CD14-positive monocyte (primary cell): ENCODE measurements at regions not wholly inside any gene's neighbourhood (a gene's known extent, or its start where the extent isn't known, plus 50 kb on each side); places are given as distances from the start of the nearest gene placed in this dataset.

Source experiments
- DNase-seq, 3 donors: peaks; one replicate each; pipeline ENCODE4 v3.0.0-alpha.2; 2011 to 2022
- H2AFZ ChIP-seq: 2 replicates; pipeline ENCODE4 v1.6.0; 2012; ENCODE audit warnings: mild to moderate bottlenecking, low read depth, low read length, inconsistent platforms; ENCODE audit not compliant: insufficient read depth, poor library complexity, severe bottlenecking
- H3K27ac ChIP-seq, 2 donors: 1 replicate in 1 of 2; 2 replicates in 1 of 2; pipeline ENCODE4 v1.5.1; 2012 to 2013; ENCODE audit warnings: low read length in 2 of 2, control low read depth in 1 of 2, inconsistent platforms in 1 of 2, low read depth in 1 of 2, mild to moderate bottlenecking in 1 of 2
- H3K27me3 ChIP-seq, 2 donors: one replicate each; pipeline versions ENCODE4 v1.6.0 to v1.6.1; 2011 to 2013; ENCODE audit warnings: low read length in 2 of 2; ENCODE audit not compliant: control insufficient read depth in 2 of 2, insufficient read depth in 2 of 2
- H3K36me3 ChIP-seq, 2 donors: replicated peaks in 1 of 2; 1 replicate in 1 of 2; 2 replicates in 1 of 2; pipeline versions ENCODE4 v1.5.1 to v1.6.1; 2012 to 2013; ENCODE audit warnings: low read length in 2 of 2, control low read depth in 1 of 2, inconsistent platforms in 1 of 2, mild to moderate bottlenecking in 1 of 2; ENCODE audit not compliant: insufficient read depth in 2 of 2, control insufficient read depth in 1 of 2
- H3K4me1 ChIP-seq, 2 donors: 1 replicate in 1 of 2; 2 replicates in 1 of 2; pipeline versions ENCODE4 v1.5.1 to v1.6.1; 2012 to 2013; ENCODE audit warnings: low read length in 2 of 2, control low read depth in 1 of 2, inconsistent platforms in 1 of 2, mild to moderate bottlenecking in 1 of 2, moderate library complexity in 1 of 2; ENCODE audit not compliant: insufficient read depth in 2 of 2, control insufficient read depth in 1 of 2
- H3K4me2 ChIP-seq: replicated peaks from 2 replicates; pipeline ENCODE3; 2012; ENCODE audit warnings: low read length, moderate library complexity, mild to moderate bottlenecking; ENCODE audit not compliant: poor library complexity, severe bottlenecking; ENCODE audit errors: extremely low read depth
- H3K4me3 ChIP-seq, 3 experiments: fragments of 200-600 bp in 1 of 3; sonication (generic) in 1 of 3; replicated peaks in 1 of 3; 1 replicate in 2 of 3; 2 replicates in 1 of 3; pipeline ENCODE4 v1.5.1; 2011 to 2013; ENCODE audit warnings: low read length in 3 of 3, mild to moderate bottlenecking in 3 of 3, control low read depth in 2 of 3, low read depth in 2 of 3, inconsistent platforms in 1 of 3, moderate library complexity in 1 of 3
- H3K79me2 ChIP-seq: 2 replicates; pipeline ENCODE4 v1.6.0; 2012; ENCODE audit warnings: mild to moderate bottlenecking, control low read depth, inconsistent platforms, low read length, moderate library complexity; ENCODE audit not compliant: insufficient read depth
- H3K9ac ChIP-seq: 2 replicates; pipeline ENCODE4 v1.6.0; 2017; ENCODE audit warnings: low read length, mild to moderate bottlenecking; ENCODE audit not compliant: insufficient read depth, poor library complexity, severe bottlenecking
- H3K9me3 ChIP-seq, 2 donors: replicated peaks in 1 of 2; 1 replicate in 1 of 2; 2 replicates in 1 of 2; pipeline versions ENCODE4 v1.5.1 to v1.6.1; 2012 to 2013; ENCODE audit warnings: low read length in 2 of 2, control low read depth in 1 of 2; ENCODE audit not compliant: control insufficient read depth in 1 of 2, insufficient read depth in 1 of 2
- H4K20me1 ChIP-seq: 2 replicates; pipeline ENCODE4 v1.6.0; 2012; ENCODE audit warnings: mild to moderate bottlenecking, low read length, control low read depth, moderate library complexity; ENCODE audit not compliant: insufficient read depth
- H3K27ac Mint-ChIP-seq, 7 donors: one replicate each; pipeline ENCODE4 v1.8.0; 2020; ENCODE audit warnings: mild to moderate bottlenecking in 7 of 7, mixed read lengths in 7 of 7, moderate library complexity in 6 of 7, inconsistent platforms in 2 of 7
- H3K27me3 Mint-ChIP-seq, 3 donors: one replicate each; pipeline ENCODE4 v1.8.0; 2021 to 2022; ENCODE audit warnings: low read depth in 3 of 3, mild to moderate bottlenecking in 3 of 3, mixed read lengths in 3 of 3, moderate library complexity in 3 of 3, inconsistent platforms in 1 of 3
- H3K36me3 Mint-ChIP-seq, 2 donors: one replicate each; pipeline ENCODE4 v1.8.0; 2020; ENCODE audit warnings: mixed read lengths in 2 of 2, inconsistent platforms in 1 of 2, mild to moderate bottlenecking in 1 of 2
- H3K4me1 Mint-ChIP-seq: one replicate; pipeline ENCODE4 v1.8.0; 2020; ENCODE audit warnings: mild to moderate bottlenecking, mixed read lengths
- H3K4me3 Mint-ChIP-seq, 2 donors: one replicate each; pipeline ENCODE4 v1.8.0; 2020; ENCODE audit warnings: mild to moderate bottlenecking in 2 of 2, mixed read lengths in 2 of 2, moderate library complexity in 1 of 2
- H3K9me3 Mint-ChIP-seq, 7 donors: one replicate each; pipeline ENCODE4 v1.8.0; 2020 to 2022; ENCODE audit warnings: mixed read lengths in 7 of 7, mild to moderate bottlenecking in 6 of 7, moderate library complexity in 6 of 7, inconsistent platforms in 2 of 7
- WGBS: methylation state at CpG from one replicate; pipeline ENCODE4 v1.1.5; 2013; ENCODE audit warnings: missing lambda C conversion rate; ENCODE audit not compliant: insufficient coverage; 5-methylcytosine and 5-hydroxymethylcytosine counted together
- intact Hi-C, 2 donors: fragments of 100-400 bp; cut with micrococcal nuclease; formaldehyde crosslinking; loops; one replicate each; pipeline versions ENCODE4 v1.15.0 to v1.15.1; 2023
- TF ChIP-seq, protein P1 (sequence below): fragments of 200-600 bp; IDR thresholded peaks from one replicate; pipeline ENCODE4 v1.8.0; 2022; ENCODE audit warnings: antibody characterized with exemption, mild to moderate bottlenecking

DNA sequence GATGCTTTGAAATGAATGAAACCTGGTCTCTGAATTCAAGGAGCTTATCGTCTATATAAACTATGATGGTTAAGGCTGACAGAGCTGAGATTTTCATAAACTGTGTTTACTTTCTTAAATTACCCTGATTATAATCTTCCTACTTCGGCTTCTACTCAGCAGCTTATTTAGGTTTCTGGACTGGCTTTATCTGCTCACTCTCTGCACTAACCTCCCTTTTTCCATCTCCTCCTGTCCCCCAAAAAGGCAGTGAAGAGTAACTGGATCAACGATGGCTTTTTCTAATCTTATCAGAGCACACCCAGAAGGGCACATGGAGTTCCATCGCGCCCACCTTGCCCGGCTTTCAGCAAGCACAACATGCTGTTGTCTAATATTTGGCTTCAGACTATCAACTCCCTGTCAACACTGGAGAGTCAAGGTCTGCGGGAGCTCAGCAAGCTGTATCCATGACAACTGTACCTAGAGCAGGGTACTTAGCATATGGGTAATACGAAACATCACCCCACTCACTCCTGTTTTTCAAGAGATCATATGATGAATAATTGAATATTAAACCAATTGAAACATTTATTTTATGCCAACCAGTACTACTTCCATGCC, 417.3 kb downstream of the GABRB3 start:
- Histone ChIP-seq H4K20me1 (no peaks in the 10 kb centered on the region), H3K9me3 (peaks cover 3 to 22% of the 10 kb centered on the region in 2 donors), H3K79me2 (no peaks in the 10 kb centered on the region), H2AFZ (no peak overlapping the region), H3K4me3 (no peak overlapping the region), H3K27ac (no peak overlapping the region), H3K4me1 (no peaks in the 10 kb centered on the region), H3K27me3 (no peaks in the 10 kb centered on the region), H3K36me3 (no peaks in the 10 kb centered on the region), H3K4me2 (no peak overlapping the region), H3K9ac (no peak overlapping the region)
- peaks cover 4 to 19% (median 5%) of the 10 kb centered on the region in 7 donors for H3K9me3 Mint-ChIP-seq
- H3K27ac Mint-ChIP-seq: no peak overlapping the region
- H3K27me3 Mint-ChIP-seq: peaks cover 0 to 2% (median 2%) of the 10 kb centered on the region in 3 donors
- no peak for DNase-seq
- H3K4me1 Mint-ChIP-seq: no peaks in the 10 kb centered on the region
- WGBS: 90% methylated on average over 5 of the region's 8 CpGs
- H3K4me3 Mint-ChIP-seq: no peak overlapping the region
- TF ChIP-seq, protein P1, sequence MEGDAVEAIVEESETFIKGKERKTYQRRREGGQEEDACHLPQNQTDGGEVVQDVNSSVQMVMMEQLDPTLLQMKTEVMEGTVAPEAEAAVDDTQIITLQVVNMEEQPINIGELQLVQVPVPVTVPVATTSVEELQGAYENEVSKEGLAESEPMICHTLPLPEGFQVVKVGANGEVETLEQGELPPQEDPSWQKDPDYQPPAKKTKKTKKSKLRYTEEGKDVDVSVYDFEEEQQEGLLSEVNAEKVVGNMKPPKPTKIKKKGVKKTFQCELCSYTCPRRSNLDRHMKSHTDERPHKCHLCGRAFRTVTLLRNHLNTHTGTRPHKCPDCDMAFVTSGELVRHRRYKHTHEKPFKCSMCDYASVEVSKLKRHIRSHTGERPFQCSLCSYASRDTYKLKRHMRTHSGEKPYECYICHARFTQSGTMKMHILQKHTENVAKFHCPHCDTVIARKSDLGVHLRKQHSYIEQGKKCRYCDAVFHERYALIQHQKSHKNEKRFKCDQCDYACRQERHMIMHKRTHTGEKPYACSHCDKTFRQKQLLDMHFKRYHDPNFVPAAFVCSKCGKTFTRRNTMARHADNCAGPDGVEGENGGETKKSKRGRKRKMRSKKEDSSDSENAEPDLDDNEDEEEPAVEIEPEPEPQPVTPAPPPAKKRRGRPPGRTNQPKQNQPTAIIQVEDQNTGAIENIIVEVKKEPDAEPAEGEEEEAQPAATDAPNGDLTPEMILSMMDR: no peak
- no peaks in the 10 kb centered on the region for H3K36me3 Mint-ChIP-seq
- intact Hi-C loops: no loop called here

DNA sequence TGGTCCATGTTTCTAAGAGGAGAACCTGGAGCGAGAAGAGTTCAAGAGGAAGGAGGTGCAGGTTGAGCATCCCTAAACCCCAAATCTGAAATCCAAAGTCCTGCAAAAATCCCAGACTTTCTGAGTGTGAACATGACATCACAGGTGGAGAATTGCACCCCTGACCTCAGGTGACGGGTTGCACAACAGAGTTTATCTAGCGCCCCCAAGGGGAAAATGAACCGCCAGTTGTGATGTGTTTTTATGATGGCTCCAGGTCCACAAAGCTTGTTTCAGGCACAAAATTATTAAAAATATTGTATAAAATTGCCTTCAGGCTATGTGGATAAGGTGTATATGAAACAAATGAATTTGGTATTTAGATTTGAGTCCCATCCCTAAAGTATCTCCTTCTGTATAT, 420.0 kb downstream of the GABRB3 start:
- intact Hi-C loops: no loop called here
- TF ChIP-seq, protein P1: no peak
- H3K4me2 ChIP-seq: no peak overlapping the region
- H3K4me3 Mint-ChIP-seq: no peak overlapping the region
- H3K36me3 Mint-ChIP-seq: no peaks in the 10 kb centered on the region
- no peak overlapping the region for H3K27ac Mint-ChIP-seq
- no peak overlapping the region for H3K27ac ChIP-seq
- no peaks in the 10 kb centered on the region for H4K20me1 ChIP-seq
- no peaks in the 10 kb centered on the region for H3K79me2 ChIP-seq
- H3K27me3 ChIP-seq: no peaks in the 10 kb centered on the region
- DNase-seq: no peak
- peaks cover 0 to 2% (median 0%) of the 10 kb centered on the region in 3 donors for H3K27me3 Mint-ChIP-seq
- no peak overlapping the region for H2AFZ ChIP-seq
- H3K36me3 ChIP-seq: no peaks in the 10 kb centered on the region
- H3K9me3 ChIP-seq: peaks cover 10 to 31% of the 10 kb centered on the region in 2 donors
- WGBS: no CpG with 5 or more reads among the region's 4 CpGs
- H3K4me1 ChIP-seq: no peaks in the 10 kb centered on the region
- no peak overlapping the region for H3K9ac ChIP-seq
- peaks cover 4 to 26% (median 9%) of the 10 kb centered on the region in 7 donors for H3K9me3 Mint-ChIP-seq
- no peak overlapping the region for H3K4me3 ChIP-seq
- H3K4me1 Mint-ChIP-seq: no peaks in the 10 kb centered on the region
